Astrocyte of the hippocampus (primary cell): ENCODE measurements at regions not wholly inside any gene's neighbourhood (a gene's known extent, or its start where the extent isn't known, plus 50 kb on each side); places are given as distances from the start of the nearest gene placed in this dataset.
"Not testable (repeated sequence)": the region's sequence is repeated elsewhere in the genome, so short reads cannot be mapped to it uniquely, and the experiment has no call there.

Source experiments
- DNase-seq: peaks from one replicate; pipeline ENCODE4 v3.0.0; 2011; ENCODE audit warnings: low read depth, low spot score

- peak; percentile 11 for DNase-seq
Measured at GRCh38 chr7:22066522-22066921, 120.8 kb upstream of the CDCA7L start.

DNA sequence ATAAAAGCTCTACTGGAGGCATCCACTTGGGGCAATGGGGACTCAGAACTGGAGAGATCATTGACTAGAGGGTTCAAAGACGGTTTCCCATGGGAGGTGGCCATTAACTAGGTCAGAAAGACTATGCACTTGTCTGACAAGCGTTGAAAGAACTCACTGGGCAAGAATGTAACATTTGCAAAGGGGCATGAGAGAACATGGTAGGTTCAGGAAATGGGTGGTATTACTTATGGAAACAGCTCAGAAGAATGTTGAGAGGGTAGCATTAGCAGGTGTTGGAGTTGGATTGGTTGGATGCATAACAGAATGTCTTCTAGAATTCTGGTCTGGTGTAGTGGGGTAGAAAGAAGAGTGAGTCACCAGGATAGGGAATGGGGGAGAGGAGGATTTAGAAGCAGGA lies 119.1 kb upstream of the CDCA7L start:
- DNase-seq: no peak

DNA sequence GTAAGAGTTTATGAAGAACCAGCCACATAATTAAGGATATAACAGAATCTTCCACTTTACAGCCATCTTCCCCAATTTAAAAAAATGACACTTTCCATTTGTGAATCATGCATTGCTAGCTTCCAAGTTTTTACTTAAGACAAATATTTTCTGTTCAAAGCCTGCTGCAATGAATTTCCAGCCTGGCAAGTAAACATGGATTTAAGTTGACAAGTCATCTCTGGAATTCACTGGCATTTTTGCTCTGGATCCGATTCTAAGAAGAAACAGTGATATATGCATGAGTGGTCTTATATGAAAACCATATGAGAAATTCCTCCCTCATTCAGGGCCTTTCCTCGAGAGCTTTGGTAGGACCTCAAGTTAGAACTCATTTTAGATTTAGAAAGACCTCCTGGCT lies 116.1 kb upstream of the CDCA7L start:
- DNase-seq: peak; percentile 58

DNA sequence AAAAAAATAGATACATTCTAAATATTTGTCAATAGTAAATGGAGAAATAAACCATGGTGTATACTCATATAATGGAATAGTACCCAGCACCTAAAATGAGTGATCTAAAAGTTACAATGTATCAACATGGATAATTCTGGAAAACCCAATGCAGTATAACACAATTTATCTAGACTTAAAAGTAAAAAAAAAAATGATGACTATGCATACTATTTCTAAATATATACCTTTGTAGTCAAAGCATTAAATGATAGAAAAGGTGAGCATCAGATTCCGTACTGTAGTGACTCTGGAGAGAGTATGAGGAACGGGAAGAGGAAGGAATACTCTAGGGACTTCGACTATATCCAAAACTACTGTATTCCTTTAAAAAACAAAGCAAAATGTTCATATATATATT lies 115.2 kb upstream of the CDCA7L start:
- no peak for DNase-seq

DNA sequence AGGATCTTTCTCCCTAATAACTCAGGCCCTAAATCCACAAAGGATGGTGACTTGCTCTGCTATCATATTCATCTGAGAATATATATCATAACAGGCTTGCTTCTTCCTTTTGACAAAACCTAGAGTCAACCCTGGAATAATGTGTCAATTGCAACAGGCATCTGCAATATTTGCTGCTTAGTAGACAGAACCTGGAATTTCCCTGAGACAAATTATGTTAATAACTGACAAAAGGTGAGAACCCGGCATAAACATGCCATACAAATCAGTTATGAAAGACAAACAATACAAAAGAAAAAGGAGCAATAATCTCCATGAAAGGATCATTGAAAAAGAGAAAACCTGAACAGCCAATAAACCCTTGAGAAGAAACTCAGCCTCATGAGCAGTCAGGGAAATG lies 114.5 kb upstream of the CDCA7L start:
- no peak for DNase-seq

GRCh38 chr7:22055226-22055625 lies 109.5 kb upstream of the CDCA7L start:
- no peak for DNase-seq

DNA sequence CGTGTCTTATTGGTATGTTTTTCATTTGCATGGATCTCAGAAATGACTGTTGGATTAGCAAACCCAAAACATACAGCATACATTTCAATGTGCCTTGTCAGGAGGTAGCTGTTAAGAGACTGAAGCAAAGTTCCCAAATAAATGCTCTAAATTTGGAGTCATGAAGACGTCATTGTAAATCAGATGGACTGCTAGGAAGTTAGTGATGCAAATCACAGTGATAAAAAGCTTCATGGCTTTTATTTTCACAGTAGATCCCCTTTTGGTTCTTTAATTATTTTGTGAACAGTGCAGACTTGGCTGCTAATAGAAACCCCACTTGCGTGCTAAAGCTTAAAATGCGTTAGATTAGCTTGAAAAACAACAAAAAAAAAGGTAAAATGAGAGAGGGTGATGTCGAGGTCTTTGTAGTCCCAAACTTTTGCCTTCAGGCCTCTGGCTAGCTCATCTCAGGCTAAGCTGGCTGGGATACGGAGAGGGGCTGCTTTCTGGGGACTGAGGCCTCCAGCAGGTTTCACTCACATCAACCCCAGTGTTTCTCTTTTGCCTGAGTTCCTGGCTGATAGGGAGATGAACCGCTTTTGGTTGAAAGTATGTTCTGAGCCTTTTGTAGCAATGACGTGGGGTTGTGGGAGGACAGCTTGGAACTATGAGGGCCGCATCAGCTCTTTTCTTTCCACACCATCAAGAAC lies 107.1 kb upstream of the CDCA7L start:
- DNase-seq: no peak

GRCh38 chr7:22051886-22052673 lies 106.4 kb upstream of the CDCA7L start:
- peak; percentile 29 for DNase-seq

GRCh38 chr7:22049766-22050500 lies 104.2 kb upstream of the CDCA7L start:
- DNase-seq: no peak

GRCh38 chr7:22043367-22043766 lies 97.7 kb upstream of the CDCA7L start:
- DNase-seq: no peak

DNA sequence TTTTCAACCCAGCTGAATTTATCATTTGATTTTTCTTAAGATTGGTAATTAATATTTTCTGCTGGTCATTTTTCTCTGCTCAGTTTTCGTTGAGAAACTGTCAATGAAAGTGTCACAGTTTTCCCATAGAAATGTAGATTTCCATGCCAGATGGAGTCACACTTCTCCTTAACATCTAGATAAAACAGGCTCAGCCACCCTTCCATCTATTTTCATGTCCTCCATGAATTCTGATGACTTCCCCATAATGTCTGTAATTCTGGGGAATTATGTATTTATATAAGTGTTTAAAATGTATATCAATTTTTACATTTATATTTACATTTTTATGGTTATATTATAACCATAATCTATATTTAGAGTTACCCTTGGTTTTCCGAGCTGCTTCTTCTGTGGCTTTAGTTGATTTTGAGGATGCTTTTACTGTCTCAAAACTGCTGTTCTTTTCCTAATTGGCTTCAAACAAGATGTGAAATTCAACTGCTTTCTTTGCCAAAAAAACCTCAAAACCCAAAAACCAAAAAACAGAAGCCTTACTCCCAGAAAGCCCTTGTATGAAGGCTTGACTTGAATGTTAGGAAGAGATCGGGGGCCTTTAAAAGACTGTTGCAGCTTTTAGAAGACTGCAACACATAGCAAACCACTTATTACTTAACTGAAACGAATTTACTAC lies 95.4 kb upstream of the CDCA7L start:
- no peak for DNase-seq

DNA sequence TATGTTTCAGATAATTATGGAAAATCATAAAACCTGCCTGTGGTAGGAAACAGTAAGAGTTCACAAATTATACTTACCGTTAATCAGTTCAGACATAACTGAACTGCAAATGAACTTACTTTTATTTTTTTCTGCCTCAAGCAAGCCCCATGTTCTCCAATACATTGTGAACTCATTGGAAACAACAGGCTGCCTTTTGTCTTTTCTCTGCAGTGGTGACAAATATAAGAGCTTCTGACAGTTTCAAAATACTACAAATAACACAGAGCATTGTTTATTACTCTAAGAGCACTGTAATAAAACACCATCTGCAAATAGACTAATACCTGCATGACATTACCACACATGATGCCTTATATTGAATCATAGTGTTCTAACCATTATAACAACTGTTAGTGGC lies 94.0 kb upstream of the CDCA7L start:
- DNase-seq: no peak

GRCh38 chr7:22032356-22032755 lies 86.7 kb upstream of the CDCA7L start:
- DNase-seq: not testable (repeated sequence)

- DNase-seq: not testable (repeated sequence)
Measured at GRCh38 chr7:22028656-22029055, 83.0 kb upstream of the CDCA7L start.

GRCh38 chr7:22027475-22027874 lies 81.8 kb upstream of the CDCA7L start:
- no peak for DNase-seq

GRCh38 chr7:22025983-22026382 lies 80.3 kb upstream of the CDCA7L start:
- DNase-seq: peak; percentile 5

DNA sequence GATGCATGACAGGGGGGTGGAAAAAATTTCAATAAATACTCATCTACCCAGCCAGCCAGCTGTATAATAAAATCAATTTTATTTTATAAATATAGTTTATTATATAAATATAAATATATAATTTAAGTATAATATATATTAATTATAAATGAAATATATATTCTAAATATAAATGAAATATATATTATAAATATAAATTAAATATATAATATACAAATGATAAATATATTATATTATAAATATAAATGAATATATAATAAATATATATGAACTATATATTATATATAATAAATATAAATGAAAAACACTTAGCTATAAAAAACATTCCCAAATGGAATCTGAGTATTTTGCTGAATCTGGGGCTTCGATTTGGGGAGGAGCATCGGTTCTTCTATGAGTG lies 79.4 kb upstream of the CDCA7L start:
- no peak for DNase-seq

DNA sequence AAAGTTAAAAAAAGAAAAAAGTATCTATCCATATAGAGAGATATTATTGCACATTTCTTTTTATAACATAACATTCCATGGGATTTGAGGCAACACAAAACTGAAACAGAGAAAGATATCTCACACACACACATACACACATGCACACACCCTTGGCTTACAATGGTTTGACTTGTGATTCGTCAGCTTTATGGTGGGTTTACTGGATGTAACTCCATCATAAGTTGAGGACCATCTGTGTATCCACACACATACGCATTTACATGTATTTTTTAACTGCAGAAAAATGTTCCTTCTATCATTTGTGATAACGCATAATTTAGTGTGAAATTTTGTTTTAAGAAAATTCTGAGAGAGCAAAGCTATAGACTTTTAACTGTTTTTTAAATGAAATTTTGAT lies 74.2 kb upstream of the CDCA7L start:
- DNase-seq: no peak

DNA sequence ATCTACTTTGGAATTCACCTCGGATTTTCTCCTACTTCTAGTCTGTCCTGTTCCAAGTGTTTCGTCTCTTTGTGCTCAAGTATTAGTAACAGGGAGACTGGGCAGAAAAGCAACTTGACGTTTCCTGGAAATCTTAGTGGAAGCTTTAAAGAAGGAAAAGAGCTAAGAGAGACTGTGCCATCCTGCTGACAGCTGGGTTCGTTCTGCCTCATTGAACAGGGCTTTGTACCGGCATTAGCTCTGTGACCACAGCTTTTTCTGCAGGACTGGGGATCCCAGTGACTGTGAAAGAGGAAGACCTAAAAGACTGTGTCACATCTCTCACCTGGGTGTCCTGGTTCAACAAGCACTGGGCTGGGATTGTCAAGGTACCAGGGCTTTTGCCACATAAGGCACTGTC lies 70.8 kb upstream of the CDCA7L start:
- peak; percentile 8 for DNase-seq

GRCh38 chr7:22013711-22014110 lies 68.0 kb upstream of the CDCA7L start:
- DNase-seq: peak; percentile 2

DNA sequence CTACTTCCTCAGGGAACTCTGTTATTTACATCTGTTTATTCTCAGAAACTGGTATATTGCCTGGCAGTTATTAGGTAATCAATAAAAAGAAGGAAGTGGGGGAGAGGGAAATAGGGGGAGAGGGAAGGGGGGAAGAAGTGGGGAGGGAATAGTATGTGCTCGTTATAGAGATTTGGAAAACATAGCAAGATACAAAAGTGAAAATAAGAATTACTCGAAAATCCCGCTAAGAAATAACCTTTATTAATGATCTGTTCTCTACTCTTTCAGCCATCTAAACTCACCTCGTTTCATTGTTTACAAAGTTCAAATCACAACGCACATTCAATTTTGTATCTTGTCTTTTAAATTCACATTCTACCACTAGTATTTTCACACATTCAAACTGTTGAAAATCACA lies 63.0 kb upstream of the CDCA7L start:
- DNase-seq: no peak

DNA sequence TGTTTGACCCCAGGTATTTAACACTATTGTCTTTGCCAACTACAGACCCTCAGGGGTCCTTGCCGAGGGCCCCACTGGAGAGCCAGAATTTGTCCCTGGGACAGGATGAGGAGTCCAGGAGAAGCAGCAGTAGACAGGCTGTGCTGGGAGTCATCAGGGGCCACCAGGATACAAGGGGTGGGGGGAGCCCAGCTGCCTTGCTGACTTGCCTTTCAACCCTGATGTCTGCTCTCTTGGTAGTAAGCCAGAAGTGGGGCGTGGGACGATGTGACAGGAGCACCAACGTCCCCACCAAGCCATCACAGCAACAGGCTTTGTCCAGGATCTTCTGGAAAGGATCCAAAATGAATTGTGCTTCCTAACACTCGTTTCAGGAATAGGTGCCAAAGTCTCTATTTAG lies 62.4 kb upstream of the CDCA7L start:
- DNase-seq: no peak
